ENCODE measurements at regions not wholly inside any gene's neighbourhood (a gene's known extent, or its start where the extent isn't known, plus 50 kb on each side); places are given as distances from the start of the nearest gene placed in this dataset.
A peak's percentile ranks its signal among the peaks of the same experiment; 100 is the strongest.
"Not testable (repeated sequence)": the region's sequence is repeated elsewhere in the genome, so short reads cannot be mapped to it uniquely, and the experiment has no call there.

DNA sequence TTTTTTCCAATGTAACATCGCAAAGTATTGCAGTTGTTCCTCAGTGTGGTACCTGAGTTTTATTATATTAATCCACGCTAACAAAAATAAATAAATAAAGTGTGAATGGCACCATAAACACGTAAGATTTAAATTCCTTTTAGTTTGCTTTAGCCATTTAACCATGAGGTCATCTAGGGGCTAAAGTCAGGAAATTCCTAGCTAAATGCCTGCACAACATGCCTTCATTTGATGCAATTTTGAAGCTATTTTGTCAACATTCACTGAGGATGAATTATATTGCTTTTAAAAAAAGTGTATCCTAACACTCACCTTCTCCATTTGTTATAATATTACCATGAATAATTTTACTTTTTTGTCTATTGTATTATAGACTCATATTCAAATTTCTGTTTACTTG, 714.4 kb downstream of the GATA3 start:
- DNase-seq (ENCODE audit: low read depth): no peak

DNA sequence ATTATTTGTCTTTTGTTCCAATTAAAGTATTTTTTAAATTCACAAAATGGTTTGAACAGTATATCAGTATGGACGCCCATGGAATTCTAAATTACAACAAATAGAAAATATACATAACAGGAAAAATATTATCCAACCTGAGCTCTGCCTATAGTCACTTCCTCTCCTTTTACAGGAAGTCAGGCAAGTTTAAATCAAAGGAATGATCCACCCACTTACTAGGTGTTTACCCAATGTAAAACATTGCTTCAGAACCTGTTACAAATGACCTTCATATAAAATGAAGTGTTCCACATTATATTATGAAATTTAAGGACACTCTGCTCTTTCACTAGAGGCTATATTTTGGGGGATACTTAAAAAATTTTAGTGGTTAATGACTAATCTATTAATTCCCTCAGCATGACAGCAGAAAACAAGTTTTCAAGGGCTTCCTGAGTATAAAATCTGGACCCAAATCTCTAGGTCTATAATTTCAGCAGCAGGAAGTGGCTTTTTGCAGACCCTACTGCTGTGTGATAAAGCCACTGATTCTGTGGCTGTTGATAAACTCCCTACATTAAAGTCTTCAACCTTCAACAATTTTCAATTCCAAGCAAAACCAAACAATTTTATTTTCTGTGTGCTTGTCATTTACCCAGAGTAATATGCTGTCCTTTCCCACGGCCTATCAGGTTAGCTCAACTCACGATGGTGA, 722.6 kb downstream of the GATA3 start:
- no peak for DNase-seq (ENCODE audit: low read depth)

DNA sequence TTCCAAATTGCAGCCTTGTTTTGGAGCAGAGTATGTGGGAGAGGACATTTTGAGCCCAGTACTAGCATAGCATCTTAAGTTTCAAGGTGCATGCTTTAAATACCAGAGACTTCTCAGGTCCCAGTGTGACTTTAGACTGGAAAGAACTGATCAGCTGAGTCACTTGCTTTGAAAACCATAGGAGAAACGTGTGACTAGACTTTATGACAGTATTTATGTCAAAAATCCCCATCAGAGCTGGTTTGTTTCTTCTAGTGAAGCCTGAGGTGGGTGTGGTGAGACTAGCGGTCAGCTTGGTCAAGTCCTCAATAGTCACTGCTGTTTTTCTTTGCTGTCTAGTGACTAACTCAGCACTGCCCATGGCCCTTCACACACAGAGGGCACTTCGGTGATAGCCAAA, 724.2 kb downstream of the GATA3 start:
- no peak for DNase-seq (ENCODE audit: low read depth)

DNA sequence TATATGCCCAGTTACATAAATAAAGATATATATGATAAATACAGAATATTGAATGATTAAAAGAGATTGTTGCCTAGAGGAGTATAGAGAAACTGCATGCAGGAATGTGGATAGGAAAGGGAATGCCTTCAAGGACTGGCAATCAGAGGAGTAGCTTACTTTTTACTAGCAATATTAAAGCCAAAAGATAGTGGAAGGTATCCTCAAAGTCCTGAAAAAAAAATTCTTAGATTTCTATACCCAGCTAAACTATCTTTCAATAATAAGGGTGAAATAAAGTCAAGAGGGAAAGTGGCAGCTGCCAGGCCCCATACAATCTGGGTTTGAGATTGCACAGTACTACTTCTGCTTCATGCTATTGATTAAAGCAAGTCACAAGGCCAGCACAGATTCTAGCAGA, 733.2 kb downstream of the GATA3 start:
- no peak for DNase-seq (ENCODE audit: low read depth)

DNA sequence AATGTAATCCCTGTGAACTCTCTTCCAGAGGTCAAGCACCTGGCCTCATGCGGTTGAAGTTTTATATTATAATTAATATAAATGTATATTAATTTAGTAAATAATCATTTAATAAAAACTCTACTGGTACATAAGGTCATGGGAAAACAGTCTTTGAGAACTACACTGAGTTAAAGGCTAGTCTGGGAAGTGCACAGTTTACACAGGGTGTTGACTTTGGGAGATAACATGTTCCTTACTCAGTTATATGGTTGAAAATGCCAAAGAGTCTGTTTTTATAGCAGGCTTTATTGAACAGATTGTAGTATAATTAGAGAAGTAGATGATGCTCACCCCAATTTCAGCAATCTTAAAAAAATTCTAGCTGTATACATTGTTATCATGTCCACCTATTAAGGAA, 735.9 kb downstream of the GATA3 start:
- no peak for DNase-seq (ENCODE audit: low read depth)

DNA sequence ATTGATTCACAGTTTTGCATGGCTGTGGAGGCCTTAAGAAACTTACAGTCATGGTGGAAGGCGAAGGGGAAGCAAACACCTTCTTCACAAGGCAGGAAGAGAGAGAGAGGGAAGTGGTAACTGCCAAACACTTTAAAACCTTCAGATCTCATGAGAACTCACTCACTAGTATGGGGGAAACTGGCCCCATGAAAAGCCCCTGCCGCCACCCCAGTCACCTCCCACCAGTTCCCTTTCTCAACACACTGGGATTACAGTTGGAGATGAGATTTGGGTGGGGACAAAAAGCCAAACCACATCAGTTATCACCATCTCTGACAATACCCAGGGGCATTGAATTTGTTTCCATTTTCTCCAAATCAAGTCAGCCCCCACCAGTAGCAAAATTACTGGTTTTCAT, 740.4 kb downstream of the GATA3 start:
- no peak for DNase-seq (ENCODE audit: low read depth)

DNA sequence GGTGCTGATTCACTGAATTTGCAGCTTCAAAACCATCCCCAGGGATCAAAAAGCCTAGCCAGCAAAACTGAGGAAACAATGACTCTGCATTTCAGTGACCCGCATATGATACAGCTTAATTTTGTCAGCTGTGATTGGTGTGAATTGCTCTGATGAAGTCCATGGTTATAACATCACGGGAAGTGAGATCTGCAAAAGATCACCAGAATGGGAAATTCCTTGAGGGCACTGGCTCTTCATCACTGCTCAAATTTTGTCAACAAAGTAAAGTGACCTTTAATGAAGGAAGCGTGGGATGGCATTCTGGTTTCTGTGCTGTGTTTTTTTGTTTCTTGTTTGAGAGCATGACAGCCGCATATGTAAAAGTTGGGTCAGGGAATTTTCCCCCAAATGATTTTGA, 745.9 kb downstream of the GATA3 start:
- no peak for DNase-seq (ENCODE audit: low read depth)

DNA sequence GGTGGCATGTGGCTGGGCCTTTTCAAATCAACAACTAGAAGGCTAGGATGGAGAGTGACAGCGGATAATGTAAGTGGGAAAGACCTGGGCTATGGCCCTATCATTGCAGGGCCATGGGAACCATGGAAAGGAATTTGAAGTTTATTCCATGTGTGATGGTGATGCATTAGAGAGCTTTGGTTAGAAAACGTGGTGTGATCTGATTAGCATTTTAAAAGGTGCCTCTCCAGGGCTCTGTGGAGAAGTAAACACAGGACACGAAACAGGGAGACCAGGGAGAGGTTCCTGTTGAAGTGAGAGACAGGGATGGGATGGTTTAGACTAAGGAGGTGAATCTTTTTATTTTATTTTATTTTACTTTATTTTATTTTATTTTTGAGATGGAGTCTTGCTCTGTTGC, 749.5 kb downstream of the GATA3 start:
- no peak for DNase-seq (ENCODE audit: low read depth)

DNA sequence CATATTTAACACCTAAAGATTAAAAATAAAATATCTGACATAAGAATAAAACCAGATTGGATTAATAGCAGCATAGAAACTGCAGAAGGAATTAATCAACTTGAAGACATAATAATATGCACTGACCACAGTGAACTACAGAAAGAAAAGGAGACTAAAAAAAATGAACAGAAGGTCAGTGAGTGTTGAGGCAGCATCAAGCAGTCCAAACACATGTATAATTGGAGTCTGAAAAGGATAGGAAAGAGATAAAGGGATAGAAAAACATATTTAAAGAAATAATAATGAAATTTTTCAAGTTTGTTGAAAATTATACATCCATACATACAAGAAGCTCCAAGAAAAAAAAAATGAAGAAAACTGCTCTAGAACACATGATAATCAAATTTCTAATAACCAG, 756.2 kb downstream of the GATA3 start:
- no peak for DNase-seq (ENCODE audit: low read depth)

DNA sequence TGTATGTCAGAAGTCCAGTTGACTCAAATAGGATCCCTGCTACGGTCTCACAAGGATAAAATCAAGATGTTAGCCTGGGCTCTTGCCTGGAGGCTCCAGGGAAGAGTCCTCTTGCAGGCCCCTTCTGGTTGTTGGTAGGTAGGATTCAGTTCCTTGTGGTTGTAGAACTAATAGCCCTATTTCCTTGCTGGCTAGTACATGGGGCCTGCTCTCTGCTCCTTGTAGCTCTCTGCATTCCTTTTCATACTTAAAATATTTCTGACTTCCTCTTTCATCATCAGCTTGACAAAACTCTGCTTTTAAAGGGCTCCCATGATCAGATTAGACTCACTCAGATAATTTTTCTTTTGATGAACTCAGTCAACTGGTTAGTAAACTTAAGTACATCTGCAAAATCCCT, 756.7 kb downstream of the GATA3 start:
- DNase-seq (ENCODE audit: low read depth): no peak

DNA sequence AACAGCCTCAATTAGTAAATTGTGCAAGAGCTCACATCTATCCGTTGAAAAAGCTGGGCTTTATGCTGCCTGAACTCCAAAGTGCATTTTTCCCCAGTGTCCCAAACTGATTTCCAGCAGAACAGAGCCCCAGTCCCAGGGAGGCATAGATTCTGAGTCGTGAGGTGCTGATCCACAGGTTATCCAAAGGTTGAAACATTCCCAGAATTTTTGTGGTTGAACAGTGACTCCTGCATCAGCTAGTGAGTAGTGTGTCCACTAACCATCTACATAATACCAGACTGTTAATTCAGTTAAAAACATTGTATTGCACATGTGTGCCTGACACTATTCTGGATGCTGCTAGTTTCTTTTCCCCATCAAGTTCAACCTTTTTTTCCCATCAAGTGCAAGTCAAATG, 761.5 kb downstream of the GATA3 start:
- DNase-seq (ENCODE audit: low read depth): no peak

DNA sequence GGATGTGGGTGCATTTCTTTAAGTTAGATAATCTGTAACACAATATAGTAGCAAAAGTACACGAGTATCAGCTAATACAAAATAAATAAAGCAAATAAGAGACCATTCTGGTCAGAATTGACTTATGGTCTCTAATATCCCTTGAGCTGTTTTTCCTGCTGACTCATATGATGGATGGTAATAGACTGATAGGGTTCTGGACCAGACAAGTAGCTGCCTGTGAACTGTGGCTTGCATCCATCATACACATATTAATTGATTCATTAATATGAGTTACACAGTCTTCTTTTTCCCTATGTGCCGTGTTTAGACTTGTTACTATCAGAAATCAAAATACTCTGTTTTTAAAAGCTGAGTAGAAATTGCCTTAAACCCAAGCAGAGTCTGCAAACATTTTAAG, 762.8 kb downstream of the GATA3 start:
- no peak for DNase-seq (ENCODE audit: low read depth)

DNA sequence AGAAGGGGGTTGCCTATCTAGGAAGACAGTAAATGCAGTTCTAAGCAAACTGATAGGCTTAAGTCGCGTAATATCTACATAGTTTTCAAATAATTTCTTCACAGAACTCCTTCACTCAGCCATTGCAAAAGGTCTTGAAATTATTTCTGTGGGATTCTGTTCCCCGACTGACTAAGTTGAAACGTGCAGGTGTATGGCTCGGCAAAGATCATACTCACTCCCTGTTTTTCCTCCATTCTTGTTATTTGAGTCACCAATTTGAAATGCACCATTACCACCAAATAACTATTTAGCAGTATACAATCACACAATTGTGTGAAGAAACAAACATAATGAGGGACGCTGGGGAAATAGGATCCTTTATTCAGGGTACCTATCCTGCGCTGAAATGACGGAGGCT, 771.1 kb downstream of the GATA3 start:
- no peak for DNase-seq (ENCODE audit: low read depth)

DNA sequence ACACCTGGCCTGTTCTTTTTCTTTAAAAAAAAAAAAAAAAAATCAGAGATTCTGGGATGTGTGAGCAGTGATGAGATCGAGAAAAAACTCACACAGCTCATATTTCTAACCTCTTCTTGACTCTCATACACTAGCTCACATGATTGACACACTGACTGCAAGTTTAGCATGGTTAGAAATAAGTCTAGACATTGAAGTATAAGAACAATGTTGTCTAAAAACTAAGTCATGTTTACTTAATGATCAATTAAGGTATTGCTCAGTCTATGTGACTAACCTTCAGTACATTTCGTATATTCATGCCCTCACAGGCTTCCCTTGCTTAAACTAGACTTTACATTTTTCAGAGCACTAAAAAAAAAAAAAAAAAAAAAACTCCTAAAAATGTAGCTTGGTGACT, 775.1 kb downstream of the GATA3 start:
- no peak for DNase-seq (ENCODE audit: low read depth)

DNA sequence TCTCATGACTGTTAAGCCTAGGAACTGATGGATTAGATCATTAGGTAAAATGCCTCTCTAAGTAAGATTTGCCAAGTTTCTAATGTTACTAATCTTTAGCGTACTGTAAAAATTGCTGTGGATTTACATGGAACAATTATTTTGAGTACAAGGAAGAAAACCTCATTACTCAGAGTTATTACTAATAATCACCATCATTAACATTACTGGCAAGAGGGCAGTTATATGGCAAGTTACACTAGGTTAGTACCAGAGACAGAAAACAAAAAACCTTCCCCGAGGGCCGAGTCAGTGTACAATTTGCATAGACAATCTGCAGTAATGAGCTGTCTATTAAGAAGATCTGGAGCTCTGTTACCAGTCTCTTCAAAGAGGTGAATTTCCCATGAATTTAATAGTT, 775.6 kb downstream of the GATA3 start:
- no peak for DNase-seq (ENCODE audit: low read depth)

DNA sequence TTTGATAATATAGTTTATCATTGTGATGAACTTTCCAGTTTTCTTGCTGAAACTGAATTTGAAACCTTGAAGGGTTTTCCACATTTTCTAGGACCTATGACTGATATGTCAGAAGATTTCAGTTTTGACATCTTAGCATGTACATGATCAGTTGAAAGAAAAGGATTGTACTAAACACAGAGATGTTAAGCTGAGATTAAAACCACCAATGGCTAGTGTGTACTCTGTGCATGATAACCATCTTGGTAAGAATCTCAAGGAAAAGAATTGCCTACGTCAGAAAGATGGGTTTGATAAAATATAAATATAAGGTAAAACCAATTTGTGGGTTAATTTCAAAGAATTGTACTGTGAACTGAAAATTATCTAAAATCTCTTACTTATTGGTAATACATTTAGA, 776.4 kb downstream of the GATA3 start:
- no peak for DNase-seq (ENCODE audit: low read depth)

DNA sequence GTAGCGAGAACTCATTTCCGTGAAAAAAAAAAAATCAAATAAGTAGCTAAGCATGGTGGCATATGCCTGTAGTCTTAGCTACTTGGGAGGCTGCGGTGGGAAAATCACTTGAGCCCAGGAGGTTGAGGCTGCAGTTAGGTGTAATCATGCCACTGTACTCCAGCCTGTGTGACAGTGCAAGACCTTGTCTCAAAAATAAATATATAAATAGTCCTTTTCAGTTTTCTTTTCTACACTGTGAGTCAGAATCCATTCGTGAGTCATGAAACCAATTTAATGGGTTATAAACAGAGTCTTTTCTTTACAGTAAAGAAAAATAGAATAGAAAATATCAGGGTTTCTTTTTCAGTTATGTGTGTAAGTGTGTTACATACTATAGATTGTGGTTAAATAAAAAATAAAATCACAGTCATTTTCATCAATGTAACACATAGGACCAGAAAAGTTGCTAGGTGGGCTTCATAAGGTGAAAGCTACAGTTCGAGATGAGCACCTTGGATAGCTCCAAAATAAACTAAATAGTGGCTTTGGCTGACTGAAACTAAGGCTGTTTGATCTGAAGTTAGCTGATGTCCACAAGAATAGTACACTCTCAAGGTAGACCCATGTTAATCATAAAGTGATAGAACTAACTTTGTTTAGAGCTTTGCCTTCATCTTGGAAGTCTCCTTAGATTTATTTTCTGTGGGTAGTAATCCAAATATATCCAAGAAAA, 781.1 kb downstream of the GATA3 start:
- DNase-seq (ENCODE audit: low read depth): no peak

DNA sequence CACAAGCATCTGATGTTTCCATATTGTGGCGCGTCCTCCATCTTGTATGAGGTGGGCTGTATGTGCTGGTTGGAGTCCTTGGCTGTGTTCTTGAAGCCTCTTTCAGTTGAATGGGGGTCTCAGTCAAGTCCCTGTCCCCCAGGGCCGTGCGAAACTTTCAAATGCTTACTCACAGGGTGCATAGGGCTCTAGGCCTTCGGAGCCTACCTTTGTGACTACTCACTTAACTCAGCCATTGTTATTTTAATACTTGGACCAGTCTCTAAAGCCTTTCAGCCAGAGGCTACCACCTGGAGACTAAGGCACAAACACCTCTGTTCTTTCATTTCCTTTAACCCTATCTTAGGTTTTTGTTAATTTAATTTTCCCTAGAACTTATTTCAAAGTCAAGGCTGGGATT, 785.9 kb downstream of the GATA3 start:
- DNase-seq (ENCODE audit: low read depth): no peak

DNA sequence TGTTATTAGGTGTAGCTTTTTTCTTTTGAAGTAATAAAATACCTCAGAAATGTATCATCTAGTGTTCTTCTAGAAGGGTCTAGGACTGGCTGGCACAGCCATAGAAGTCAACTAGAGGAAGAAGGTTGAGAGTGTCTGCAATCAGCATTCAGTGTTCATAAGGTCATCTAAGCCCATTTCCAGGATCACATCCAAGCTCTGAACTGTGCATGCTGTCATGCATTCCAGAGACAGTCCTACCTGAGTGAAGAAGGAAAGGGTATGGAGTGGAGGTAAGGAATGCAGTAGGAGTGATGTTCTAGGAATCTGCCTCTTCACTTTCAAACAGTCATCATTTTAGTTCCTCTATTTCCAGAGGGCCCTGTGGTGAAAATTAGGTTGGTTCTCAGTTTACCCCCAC, 789.7 kb downstream of the GATA3 start:
- DNase-seq (ENCODE audit: low read depth): no peak

DNA sequence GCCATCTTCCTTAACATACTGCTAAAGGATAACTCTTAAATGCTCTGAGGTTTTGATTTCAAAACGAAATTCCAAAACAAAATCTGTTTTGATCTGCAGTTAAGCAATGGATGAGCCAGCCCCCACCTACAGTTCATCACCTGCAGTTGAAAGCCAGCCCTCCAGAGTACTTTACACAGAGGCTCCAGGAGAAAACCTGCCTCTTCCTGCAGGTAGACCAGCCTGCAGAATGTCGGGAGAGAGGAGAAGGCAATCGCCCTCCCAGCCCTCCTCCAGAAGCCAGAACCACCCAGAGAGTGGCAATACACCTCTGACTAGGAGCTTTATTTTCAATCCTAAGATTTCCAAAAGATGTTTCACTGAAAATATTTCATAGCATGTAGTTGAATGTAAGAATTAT, 798.1 kb downstream of the GATA3 start:
- DNase-seq (ENCODE audit: low read depth): no peak

DNA sequence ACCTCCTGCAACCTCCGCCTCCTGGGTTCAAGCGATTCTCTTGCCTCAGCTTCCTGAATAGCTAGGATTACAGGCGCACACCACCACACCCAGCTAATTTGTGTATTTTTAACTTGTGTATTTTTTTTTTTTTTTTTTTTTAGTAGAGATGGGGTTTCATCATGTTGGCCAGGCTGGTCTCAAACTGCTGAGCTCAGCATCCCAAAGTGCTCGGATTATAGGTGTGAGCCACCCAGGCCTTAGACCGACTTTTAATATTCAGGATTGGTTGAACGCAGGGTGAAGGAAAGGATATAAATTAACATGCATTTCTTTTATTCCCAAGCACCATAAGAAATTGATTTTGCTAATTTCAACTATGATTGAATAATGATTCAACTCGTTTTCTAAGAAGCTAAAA, 798.6 kb downstream of the GATA3 start:
- DNase-seq (ENCODE audit: low read depth): no peak

DNA sequence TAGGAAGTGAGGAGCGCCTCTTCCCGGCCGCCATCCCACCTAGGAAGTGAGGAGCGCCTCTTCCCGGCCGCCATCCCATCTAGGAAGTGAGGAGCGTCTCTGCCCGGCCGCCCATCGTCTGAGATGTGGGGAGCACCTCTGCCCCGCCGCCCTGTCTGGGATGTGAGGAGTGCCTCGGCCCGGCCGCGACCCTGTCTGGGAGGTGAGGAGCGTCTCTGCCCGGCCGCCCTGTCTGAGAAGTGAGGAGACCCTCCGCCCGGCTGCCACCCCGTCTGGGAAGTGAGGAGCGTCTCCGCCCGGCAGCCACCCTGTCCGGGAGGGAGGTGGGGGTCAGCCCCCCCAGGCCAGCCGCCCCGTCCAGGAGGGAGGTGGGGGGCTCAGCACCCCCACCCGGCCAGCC, 814.4 kb downstream of the GATA3 start:
- not testable (repeated sequence) for DNase-seq (ENCODE audit: low read depth)

DNA sequence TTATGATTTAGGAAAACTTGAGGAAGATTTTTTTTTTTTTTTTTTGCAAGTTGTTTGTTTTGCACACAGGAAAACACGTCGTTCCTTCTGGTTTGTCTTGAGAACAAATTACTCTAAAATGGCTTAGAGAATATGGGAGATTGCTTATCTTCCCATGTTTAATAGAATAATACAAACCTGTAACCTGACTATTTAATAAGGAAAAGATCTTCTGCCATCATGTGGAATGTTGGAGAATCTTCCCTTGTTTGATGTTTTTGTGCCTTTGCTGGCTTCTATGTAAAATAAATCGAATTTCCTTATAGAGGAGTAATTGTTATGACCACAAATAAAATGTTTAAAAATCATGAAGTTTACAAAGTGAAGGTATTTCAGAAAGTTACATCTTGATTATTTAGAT, 818.8 kb downstream of the GATA3 start:
- peak; percentile 5 for DNase-seq (ENCODE audit: low read depth)

DNA sequence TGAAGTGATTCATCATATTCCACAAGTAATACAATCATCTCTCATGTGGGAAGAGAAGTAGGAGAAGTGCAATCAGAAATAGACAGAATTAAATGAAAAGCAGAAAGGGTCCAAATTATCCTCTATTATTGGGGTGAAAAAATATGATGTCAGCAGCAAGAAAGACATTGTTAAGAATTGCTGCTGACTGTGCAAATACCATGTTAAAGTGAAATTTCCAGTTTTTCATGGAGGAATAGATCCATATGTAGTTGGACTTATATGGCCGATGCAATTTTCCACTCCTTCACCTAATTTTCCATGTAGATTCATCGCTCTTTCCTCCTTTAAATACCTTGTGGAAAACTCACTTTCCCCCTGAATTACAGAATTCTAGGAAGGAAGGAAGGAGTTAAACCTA, 819.8 kb downstream of the GATA3 start:
- no peak for DNase-seq (ENCODE audit: low read depth)

All from RPMI7951 (cell line).